HG02588 (cell line): ENCODE measurements at regions not wholly inside any gene's neighbourhood (a gene's known extent, or its start where the extent isn't known, plus 50 kb on each side); places are given as distances from the start of the nearest gene placed in this dataset.
"Not testable (repeated sequence)": the region's sequence is repeated elsewhere in the genome, so short reads cannot be mapped to it uniquely, and the experiment has no call there.

ENCODE experiments used
- ATAC-seq: cut with Tn5 transposase; IDR thresholded peaks from one replicate; pipeline ENCODE4 v1.9.1; 2021; ENCODE audit warnings: mild to moderate bottlenecking, moderate library complexity; ENCODE audit not compliant: unreplicated experiment

DNA sequence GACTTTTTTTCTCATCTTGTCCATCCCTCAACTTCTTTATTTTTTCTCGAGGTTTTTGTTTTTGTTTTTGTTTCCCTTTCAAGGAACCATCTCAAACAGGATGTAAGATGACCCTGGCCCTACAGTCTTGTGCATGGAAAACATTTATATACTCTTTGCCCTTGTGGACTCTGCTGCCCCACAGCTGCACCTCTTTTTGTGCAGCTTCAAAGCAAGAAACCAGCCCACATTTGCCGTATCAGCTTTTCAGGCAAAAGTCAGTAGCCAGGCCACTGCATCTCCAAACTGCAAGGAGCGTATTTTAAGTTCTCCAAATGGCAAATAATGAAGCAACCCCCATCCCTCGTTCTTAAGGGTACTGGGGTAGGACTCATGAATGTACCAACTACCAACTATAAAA is 756.5 kb downstream of the C4orf33 start:
- ATAC-seq, result no peak

GRCh38 chr4:129853685-129854467 is 757.9 kb downstream of the C4orf33 start:
- ATAC-seq, result not testable (repeated sequence)

- ATAC-seq, result no peak
These were observed 766.5 kb downstream of the C4orf33 start for GRCh38 chr4:129862461-129862860.

DNA sequence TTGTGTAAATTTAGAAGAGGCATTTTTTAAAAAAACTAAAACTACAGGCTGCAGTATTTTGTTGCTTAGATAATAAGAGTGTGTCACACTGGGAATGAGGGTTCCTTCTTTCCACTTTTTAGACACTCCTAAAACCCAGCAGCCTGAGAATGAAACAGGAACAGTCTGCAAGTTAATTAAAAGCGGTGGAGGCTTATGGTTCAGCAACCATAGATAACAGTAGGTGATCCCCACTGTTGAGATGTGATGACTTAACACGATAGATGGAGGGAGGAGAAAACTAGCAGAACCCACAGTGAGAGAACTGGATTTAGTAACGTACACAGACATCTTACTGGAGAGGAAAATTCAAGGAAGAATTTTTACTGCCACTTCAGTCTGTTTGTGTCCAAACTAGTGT is 767.3 kb downstream of the C4orf33 start:
- ATAC-seq, result no peak

- no peak for ATAC-seq
These were observed 788.0 kb downstream of the C4orf33 start for GRCh38 chr4:129883996-129884395.

DNA sequence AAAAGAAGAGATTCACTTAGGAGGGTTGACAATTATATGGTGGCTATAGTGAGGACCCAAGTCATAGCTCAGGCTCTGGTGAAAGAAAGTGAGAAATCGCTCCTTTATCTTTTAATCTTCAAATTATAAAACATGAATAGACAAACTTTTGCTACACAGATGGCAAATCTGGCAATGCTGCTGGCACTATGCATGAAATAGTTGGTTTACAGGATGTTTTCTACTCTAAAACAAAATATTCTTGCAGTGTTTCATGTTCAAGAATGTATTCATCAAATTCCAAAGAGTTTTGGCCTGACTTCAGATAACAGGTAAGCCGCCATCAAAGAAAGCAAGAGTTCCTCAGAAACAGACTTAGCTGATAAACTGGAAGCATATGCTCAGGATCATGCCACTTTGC is 801.2 kb downstream of the C4orf33 start:
- ATAC-seq, result no peak

DNA sequence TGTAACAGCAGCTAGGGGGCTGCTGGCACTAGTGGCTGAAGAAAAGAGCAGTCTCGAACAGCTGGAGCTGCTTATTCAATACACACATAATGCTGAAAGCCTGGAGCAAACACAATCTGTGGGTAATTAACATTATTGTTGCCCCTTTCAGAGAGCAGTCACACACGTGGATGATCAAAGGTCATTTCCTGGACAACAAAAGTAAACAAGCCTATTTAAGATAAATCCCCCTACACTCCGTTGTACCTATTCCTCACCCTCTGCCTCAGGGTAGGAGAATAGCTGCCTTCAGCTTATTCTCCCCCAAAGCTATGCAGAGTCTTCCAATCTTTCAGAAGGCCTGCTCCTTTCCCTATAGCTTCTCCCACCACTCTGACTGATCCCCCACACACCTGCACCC is 803.9 kb downstream of the C4orf33 start:
- ATAC-seq, result no peak

DNA sequence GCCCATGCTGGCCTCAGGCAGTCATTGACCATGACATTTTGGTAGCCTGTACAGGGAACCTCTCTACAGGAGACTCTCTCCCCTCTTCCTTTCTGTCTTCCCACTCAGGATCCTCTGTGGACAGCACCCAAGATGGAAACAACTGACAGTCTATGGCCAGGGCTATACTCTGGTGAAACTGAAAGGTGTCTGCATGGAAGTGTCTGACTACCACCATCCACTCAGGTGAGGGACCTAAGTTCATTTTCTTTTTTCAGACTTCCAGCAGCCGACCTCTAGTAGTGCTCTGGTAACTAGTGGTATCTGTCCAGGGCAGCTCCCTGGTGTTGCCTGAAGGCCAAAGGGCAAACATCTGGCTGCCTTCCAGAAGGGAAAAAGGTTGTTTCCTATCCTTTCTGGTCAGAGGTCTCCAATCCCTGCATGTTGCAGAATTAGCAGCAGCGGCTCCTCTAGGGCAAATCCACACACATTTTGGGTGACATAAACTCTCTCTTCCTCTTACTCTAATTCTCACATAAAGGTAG is 804.5 kb downstream of the C4orf33 start:
- no peak for ATAC-seq

GRCh38 chr4:129901205-129901604 is 805.3 kb downstream of the C4orf33 start:
- no peak for ATAC-seq

GRCh38 chr4:129903861-129904260 is 807.9 kb downstream of the C4orf33 start:
- no peak for ATAC-seq

DNA sequence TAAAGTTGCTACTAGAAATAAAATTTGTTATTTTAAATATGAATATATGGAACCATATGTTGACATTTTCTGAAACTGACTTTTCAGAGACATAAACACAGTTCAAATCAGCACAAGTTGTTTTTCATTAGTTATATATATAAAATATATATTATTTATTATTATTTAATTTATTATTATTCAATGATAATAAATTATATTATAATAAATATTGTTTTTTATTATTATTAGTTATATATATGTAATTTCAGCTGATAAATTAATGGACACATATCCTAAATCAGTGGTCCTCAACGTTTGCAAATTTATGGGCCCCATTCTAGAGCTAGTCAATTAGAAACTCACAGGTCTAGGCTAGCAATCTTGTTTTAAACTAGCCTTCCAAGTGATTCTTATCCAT is 809.3 kb downstream of the C4orf33 start:
- ATAC-seq, result no peak

- ATAC-seq, result no peak
These were observed 812.2 kb downstream of the C4orf33 start for GRCh38 chr4:129908117-129908516.

- no peak for ATAC-seq
These were observed 821.0 kb downstream of the C4orf33 start for GRCh38 chr4:129916991-129917390.

DNA sequence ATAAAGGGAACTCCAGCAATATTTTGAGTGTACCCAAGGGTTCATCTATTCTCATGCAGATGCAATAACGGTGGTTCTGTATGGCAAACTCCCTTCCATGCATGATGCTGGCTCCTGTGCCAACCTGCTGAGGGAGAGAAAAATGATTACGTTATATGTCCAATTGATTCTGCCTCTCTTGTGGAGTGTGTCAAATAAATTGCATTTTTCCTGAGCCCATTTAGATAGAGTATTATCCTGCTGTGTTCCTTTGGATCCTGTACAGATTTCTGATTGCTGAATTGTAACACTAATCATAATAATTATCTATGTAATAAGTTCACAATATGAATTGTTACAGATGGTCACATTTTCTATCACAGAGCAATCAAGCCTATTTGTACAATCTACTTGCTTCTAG is 821.7 kb downstream of the C4orf33 start:
- no peak for ATAC-seq

DNA sequence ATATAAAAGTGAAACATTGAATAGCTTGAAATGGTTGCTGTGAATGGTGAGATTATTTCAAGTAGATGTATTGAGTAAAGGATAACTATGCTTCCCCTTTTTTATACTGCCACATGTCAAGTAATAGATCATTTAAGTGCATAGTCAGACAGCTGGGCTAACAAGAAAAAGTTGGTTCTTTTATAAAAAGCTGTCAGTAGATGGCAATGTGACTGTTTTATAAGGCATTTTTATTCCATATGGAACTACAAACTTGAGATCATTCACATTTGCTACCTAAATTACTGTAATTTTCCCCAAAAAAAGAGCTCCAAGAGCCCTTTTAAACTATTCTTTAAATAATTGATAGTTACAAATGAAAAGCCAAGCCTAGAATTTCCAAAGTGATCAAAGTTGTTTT is 831.0 kb downstream of the C4orf33 start:
- ATAC-seq, result no peak

DNA sequence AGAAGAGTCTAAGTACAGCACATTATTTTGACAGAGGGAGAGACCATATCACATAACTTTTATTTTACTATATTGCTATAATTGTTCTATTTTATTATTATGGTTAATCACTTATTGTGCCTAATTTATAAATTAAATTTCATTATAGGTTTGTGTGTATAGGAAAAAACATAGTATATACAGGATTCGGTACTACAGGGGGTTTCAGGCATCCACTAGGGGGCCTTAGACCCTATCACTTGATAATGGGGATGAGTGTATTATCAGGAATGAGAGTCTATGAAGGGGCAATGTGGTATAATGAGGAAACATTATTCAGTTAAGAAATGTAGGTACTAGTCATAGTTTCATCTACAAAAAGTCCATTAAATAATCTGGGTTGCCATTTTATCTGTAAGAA is 833.1 kb downstream of the C4orf33 start:
- ATAC-seq, result no peak

- no peak for ATAC-seq
These were observed 834.0 kb downstream of the C4orf33 start for GRCh38 chr4:129929984-129930383.

GRCh38 chr4:129950217-129950616 is 854.3 kb downstream of the C4orf33 start:
- ATAC-seq, result no peak

- no peak for ATAC-seq
These were observed 870.2 kb downstream of the C4orf33 start for GRCh38 chr4:129966175-129966574.

DNA sequence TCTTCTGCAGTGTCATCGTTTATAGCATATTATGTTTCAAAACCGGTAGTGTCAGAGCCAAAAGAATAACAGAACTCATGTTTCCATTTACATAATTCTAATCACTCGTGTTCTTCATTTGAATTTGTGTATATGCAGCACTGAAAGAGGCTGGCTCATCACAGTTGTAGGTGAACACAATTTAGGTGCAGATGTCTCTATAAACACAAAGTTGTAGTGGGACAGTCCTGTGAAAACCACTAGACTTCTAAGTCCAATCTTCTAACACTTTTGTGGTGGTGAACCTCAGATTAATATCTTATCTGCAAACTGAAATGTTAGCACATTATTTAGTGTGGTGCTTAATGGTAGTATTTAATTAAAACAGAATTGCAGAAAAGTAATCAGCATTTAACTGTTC is 872.4 kb downstream of the C4orf33 start:
- ATAC-seq, result no peak

DNA sequence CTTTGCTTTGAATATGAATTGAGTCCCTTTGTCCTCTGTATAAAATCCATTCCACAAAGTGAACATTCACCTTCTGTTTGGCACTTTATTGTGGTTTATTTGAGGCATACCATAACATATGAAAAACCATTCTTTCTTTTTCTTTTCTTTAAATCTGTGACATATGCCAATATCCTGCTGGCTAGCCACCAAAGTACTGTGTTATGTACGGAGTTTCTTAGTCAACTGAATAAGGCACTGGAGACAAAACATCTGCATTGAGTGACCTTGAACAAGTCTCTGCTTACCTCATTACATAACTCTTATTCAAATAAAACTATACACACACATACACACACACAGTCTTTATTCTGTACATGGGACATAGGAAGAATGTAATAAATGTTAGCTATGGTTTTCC is 872.8 kb downstream of the C4orf33 start:
- ATAC-seq, result no peak

GRCh38 chr4:129970801-129971200 is 874.8 kb downstream of the C4orf33 start:
- ATAC-seq, result no peak

GRCh38 chr4:129971419-129971818 is 875.5 kb downstream of the C4orf33 start:
- no peak for ATAC-seq
